HEK293T (cell line): ENCODE measurements at regions not wholly inside any gene's neighbourhood (a gene's known extent, or its start where the extent isn't known, plus 50 kb on each side); places are given as distances from the start of the nearest gene placed in this dataset.

ENCODE experiments used
- ARNT ChIP-seq: fragments of 450-650 bp; IDR thresholded peaks from 2 replicates; pipeline ENCODE4 v1.6.1; 2017; ENCODE audit warnings: mild to moderate bottlenecking
- BHLHE40 ChIP-seq: fragments of 450-650 bp; IDR thresholded peaks from 2 replicates; pipeline ENCODE4 v1.6.1; 2016; ENCODE audit warnings: mild to moderate bottlenecking, moderate library complexity, borderline replicate concordance
- CTBP1 ChIP-seq: fragments of 450-650 bp; IDR thresholded peaks from 2 replicates; pipeline ENCODE4 v1.6.1; 2016; ENCODE audit warnings: borderline replicate concordance
- ELF4 ChIP-seq: fragments of 450-650 bp; IDR thresholded peaks from 2 replicates; pipeline ENCODE4 v1.6.1; 2017; ENCODE audit warnings: antibody characterized with exemption
- FOXA1 ChIP-seq: fragments of 450-650 bp; IDR thresholded peaks from 2 replicates; pipeline ENCODE4 v1.6.1; 2016; ENCODE audit warnings: mild to moderate bottlenecking
- FOXK2 ChIP-seq: fragments of 450-650 bp; IDR thresholded peaks from 2 replicates; pipeline ENCODE4 v1.6.1; 2016; ENCODE audit warnings: mild to moderate bottlenecking
- FOXM1 ChIP-seq: fragments of 450-650 bp; IDR thresholded peaks from 2 replicates; pipeline ENCODE4 v1.6.1; 2017; ENCODE audit warnings: mild to moderate bottlenecking, borderline replicate concordance
- HDGF ChIP-seq: fragments of 450-650 bp; IDR thresholded peaks from 2 replicates; pipeline ENCODE4 v1.6.1; 2017; ENCODE audit warnings: antibody characterized with exemption, borderline replicate concordance
- L3MBTL2 ChIP-seq: fragments of 450-650 bp; conservative IDR thresholded peaks from 2 replicates; pipeline ENCODE4 v1.6.1; 2016; ENCODE audit warnings: mild to moderate bottlenecking
- NFRKB ChIP-seq: fragments of 450-650 bp; IDR thresholded peaks from 2 replicates; pipeline ENCODE4 v1.6.1; 2016; ENCODE audit warnings: mild to moderate bottlenecking, moderate library complexity
- PKNOX1 ChIP-seq: fragments of 450-650 bp; IDR thresholded peaks from 2 replicates; pipeline ENCODE4 v1.6.1; 2016
- SP1 ChIP-seq: fragments of 450-650 bp; IDR thresholded peaks from 2 replicates; pipeline ENCODE4 v1.6.1; 2017
- SUZ12 ChIP-seq: fragments of 450-650 bp; IDR thresholded peaks from 2 replicates; pipeline ENCODE4 v1.6.1; 2016; ENCODE audit warnings: mild to moderate bottlenecking
- TARDBP ChIP-seq: fragments of 450-650 bp; IDR thresholded peaks from 2 replicates; pipeline ENCODE4 v1.6.1; 2016

GRCh38 chr11:24400059-24400665 lies 96.7 kb upstream of the LUZP2 start:
- TF ChIP-seq SUZ12, result no peak
- no peak for TF ChIP-seq NFRKB
- no peak for TF ChIP-seq BHLHE40
- no peak for TF ChIP-seq L3MBTL2
- no peak for TF ChIP-seq TARDBP
- TF ChIP-seq ELF4, result no peak
- no peak for TF ChIP-seq SP1
- TF ChIP-seq HDGF, result no peak
- no peak for TF ChIP-seq FOXK2
- no peak for TF ChIP-seq ARNT
- TF ChIP-seq CTBP1, result no peak
- no peak for TF ChIP-seq PKNOX1
- no peak for TF ChIP-seq FOXM1
- no peak for TF ChIP-seq FOXA1
